GM21786 (cell line): ENCODE measurements at regions not wholly inside any gene's neighbourhood (a gene's known extent, or its start where the extent isn't known, plus 50 kb on each side); places are given as distances from the start of the nearest gene placed in this dataset.
A peak's percentile ranks its signal among the peaks of the same experiment; 100 is the strongest.
"Not testable (repeated sequence)": the region's sequence is repeated elsewhere in the genome, so short reads cannot be mapped to it uniquely, and the experiment has no call there.

Experiments
- ATAC-seq: cut with Tn5 transposase; IDR thresholded peaks from one replicate; pipeline ENCODE4 v1.9.1; 2021; ENCODE audit not compliant: unreplicated experiment

DNA sequence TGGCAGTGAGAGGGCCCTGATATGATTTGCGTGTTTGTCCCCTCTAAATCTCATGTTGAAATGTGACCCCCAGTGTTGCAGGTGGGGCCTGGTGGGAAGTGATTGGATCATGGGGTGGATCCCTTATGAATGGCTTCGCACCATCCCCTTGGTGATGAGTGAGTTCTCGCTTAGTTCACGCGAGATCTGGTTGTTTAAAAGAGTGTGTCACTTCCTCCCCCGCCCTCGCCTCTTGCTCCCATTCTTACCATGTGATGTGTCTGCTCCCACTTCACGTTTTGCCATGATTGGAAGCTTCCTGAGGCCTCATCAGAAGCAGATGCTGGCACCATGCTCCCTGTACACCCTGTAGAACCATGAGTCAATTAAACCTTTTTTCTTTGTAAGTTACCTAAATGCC, 319.9 kb upstream of the ID2 start:
- no peak for ATAC-seq

DNA sequence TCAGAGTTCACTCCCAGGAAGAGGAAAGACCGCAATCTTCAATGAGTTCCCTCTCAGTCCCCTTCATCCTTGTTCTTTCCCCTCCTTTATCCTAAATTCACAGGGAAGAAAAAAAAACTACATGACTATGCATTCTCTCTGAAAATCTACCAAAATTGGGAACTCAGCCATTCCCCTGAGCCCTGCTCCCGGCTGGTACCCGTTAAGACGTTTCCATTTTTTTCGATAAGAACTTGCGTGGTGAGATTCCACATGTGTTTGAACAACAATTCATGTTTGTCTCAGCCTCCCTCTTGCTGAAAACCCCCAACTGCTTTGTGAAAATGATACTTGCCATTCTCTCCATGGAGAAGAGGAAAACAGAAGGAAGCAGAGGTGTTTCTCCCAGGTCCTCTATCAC, 318.7 kb upstream of the ID2 start:
- no peak for ATAC-seq

GRCh38 chr2:8364668-8365067, 317.2 kb upstream of the ID2 start:
- no peak for ATAC-seq

DNA sequence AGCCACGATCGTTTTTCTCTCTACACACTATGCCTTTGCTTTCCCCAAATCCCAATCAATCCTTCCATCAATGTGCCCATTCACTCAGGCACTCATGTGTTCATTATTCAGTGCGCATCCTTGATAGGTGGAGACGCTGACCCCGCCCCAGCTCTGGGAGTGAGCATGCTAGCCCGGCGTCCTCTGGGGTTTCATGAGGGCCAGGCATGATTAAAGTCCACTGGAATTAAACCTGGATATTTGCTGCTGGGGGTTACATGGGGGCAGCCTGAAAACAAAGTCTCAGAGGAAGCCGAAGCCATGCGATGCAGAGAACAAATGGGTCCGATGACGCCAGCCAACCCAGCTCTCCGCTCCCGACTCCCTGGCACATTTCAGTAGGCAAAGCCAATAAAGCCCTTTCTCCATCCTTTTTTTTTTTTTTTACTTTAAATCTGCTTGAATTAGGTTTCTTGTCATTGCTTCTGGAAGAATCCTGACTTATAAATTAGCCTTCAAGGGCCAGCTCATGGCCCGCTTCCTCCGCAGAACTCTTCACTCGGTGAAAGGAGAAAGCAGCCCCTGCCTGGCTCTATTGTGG, 316.4 kb upstream of the ID2 start:
- no peak for ATAC-seq

DNA sequence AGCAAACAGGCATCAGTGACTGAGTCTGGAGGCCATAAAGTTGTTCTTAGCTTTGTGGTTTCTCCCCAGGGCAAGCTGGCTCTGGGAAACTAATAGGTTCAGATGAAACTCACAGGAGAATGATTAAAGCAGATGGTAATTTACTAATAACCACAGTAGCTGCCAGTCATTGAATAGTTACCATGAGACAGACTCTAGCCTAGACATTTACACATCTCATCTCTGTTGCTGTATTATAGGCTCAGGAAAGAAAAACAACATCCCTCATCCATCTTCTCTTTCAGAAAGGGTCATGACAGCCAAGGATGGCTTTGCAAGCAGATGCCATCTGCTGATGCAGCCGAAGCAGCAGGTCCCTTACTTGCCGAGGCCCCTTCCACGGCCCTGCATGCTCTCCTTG, 314.0 kb upstream of the ID2 start:
- ATAC-seq: no peak

GRCh38 chr2:8368463-8368862, 313.4 kb upstream of the ID2 start:
- ATAC-seq: no peak

GRCh38 chr2:8369522-8369921, 312.3 kb upstream of the ID2 start:
- no peak for ATAC-seq

- ATAC-seq: no peak
These were observed 311.5 kb upstream of the ID2 start for GRCh38 chr2:8370258-8370802.

DNA sequence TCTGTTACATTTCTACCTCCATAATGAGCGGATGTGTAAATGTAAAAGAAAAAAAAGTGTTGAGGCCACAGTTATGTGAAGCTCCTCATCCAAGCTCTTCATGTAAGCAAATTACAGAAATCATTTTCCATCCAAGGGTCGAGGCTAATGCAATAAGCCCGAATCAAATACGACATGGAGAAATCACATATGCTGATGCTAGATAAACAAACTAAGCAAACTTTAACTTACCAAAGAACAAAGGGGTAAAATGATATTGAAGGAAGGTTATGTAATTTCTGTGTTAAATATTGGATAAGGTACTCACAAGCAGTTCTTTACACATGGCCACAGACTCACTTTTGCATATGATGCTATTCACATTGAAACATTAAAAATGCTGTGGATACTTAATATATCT, 310.2 kb upstream of the ID2 start:
- ATAC-seq: no peak

- ATAC-seq: no peak
These were observed 307.1 kb upstream of the ID2 start for GRCh38 chr2:8374782-8375181.

DNA sequence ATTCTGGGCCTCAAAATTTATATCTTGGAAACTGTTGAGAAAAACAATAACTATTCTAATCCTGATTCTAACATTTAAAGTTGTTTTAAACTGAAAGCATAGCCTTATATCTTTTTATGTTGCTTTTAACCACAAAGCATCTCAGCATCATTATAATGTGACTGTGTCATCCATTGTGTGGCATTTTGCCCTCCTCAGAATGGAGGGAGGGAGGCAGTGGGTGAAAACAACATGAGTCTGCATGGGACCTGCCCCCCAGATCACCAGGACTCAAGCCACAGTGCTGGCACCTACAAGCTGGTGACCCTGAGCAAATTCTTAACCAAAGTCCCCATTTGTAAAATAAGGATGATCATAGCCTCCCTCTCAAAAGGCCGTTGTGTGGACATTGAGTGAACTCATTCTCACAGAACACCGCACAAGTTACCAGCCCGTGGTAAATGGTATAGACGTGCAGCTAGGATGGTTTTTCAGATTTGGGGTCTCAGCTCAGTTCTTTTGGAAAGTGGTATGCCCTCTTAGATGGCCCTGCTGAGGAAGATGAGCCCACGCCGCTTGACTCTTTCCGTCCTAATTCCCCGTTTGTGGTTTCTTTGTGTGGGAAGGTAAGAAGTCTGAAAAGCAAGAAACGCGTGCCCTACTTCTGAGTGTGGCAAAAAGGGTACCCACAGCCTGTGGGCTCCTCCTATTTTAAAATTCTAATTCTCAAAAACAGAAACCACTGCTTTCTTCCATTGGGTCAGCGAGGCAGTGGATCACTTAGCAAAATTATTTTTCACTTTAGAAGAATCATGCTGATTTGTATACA, 305.0 kb upstream of the ID2 start:
- ATAC-seq: no peak

GRCh38 chr2:8378016-8378810, 303.6 kb upstream of the ID2 start:
- ATAC-seq: peak; percentile 60

GRCh38 chr2:8379128-8379527, 302.7 kb upstream of the ID2 start:
- ATAC-seq: no peak

DNA sequence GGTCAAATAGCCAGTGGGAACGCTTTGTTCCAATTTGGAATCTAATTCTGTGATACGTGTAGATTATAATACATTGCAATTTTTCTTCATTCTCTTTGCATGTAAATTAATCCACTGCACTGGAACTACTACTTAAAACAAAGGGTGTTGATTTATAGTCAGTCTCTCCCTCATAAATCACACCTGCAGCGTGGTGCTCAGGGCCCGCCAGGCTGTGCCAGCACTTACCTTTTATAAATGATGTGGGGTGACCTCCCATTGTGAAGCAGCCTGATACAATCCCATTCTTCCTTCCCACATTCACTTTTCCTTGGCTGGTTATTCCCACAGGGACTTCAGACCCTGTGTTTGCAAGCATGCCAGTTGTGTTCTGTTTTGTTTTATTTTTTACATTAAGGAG, 302.3 kb upstream of the ID2 start:
- ATAC-seq: no peak

DNA sequence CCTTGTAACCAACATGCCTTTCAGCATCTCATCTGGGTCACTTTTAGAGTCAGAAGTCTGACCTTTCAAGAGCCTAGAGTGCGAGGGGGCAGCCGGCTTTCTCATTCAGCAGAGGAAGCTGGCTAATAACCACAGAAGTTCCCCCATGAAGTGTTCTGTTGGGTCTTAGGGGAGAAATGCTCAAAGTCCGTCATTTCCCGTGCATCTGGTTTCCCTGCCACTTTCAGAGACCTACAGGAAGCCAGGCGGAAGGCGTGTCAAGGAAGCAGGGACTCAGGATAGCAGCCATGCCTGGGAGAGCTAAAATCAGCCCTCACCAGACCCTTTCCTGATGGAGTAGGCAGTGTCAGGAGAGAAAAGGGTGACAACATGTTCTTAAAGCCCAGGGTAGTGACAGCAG, 301.8 kb upstream of the ID2 start:
- ATAC-seq: peak; percentile 31

DNA sequence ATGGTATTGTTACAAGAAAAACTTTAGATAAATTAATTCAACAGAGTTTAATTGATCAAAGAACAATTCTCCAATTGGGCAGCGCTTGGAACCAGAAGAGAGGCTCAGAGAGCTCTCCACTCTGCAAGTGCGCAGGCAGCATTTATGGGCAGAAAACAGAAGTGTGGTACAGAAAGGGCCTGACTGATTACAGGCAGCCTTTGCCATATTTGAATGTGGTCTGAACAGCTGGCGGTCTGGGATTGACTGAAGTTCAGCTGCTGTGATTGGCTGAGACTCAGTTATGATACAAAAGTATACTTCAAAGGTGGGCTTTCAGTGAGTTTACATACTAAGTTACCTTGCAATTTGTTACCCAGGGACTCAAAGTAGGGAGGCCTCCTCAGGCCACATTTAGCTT, 301.3 kb upstream of the ID2 start:
- ATAC-seq: peak; percentile 58

GRCh38 chr2:8382485-8382884, 299.4 kb upstream of the ID2 start:
- ATAC-seq: no peak

DNA sequence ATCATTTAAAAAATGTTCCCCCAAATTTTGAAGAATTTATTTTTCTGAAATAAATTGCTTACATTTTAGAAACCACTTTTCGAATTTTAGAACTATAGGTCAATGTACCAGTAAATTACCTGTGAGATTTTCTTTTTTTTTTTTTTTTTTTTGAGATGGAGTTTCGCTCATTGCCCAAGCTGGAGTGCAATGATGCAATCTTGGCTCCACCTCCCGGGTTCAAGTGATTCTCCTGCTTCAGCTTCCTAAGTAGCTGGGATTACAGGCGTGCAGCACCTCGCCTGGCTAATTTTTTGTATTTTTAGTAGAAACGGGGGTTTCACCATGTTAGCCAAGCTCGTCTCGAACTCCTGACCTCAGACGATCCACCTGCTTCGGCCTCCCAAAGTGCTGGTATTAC, 295.1 kb upstream of the ID2 start:
- not testable (repeated sequence) for ATAC-seq

DNA sequence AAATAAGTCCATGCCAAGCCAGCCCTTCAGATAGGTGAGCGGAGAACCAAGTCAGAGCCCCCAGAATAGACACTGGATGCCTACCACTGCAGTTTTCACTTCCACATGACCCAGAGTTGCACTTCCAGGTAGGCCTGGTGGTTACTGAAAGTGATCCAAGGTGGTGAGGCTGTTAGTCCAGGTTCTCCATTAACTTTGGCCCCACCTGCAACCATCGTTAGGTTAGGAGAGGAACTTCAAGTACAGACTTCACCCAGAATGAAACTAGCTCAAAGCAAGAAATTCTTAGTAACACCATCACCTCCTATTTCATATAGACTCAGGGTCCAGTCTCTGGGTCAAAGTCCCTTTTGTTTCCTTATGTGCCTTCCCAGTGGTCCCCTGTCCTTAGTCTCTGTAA, 293.1 kb upstream of the ID2 start:
- peak; percentile 65 for ATAC-seq

- no peak for ATAC-seq
These were observed 292.3 kb upstream of the ID2 start for GRCh38 chr2:8389431-8390108.

DNA sequence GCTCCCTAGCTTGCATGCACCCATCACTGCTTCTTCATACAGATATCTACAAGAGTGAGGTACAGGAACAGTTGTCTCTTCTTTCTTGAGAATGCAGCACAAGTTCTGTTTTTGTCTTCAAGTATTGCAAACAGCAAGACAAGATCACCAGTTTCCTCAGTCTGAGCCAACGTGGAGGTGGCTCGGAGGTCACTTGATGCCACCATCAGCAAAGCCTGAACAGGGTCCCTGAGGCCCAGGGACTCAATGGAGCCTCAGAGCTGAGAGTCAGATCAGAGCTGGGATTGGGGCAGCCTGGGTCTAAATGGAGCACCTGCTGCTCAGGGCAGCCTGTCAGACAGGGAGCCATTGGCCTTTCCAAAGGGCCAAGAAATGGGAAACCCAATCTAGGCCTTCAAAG, 290.7 kb upstream of the ID2 start:
- no peak for ATAC-seq
